PFSK-1 (cell line): ENCODE measurements at regions not wholly inside any gene's neighbourhood (a gene's known extent, or its start where the extent isn't known, plus 50 kb on each side); places are given as distances from the start of the nearest gene placed in this dataset.

Experiments used
- FOXP2 ChIP-seq: optimal IDR thresholded peaks from 2 replicates; pipeline ENCODE3; 2011; ENCODE audit warnings: borderline replicate concordance, control low read depth, inconsistent platforms; ENCODE audit not compliant: insufficient read depth; ENCODE audit errors: extremely low read length, extremely low read depth
- POLR2AphosphoS5 ChIP-seq: IDR thresholded peaks from 2 replicates; pipeline ENCODE4 v1.6.1; 2012; ENCODE audit warnings: low read depth, mild to moderate bottlenecking, control low read depth, low read length, moderate library complexity
- REST ChIP-seq, 2 experiments: IDR thresholded peaks; 2 replicates each; pipeline versions ENCODE4 v1.6.1 to v1.8.0; 2011 to 2012; ENCODE audit warnings: low read depth in 2 of 2, low read length in 2 of 2, control low read depth in 1 of 2, inconsistent platforms in 1 of 2, mild to moderate bottlenecking in 1 of 2, moderate library complexity in 1 of 2; ENCODE audit not compliant: insufficient read depth in 1 of 2
- SIN3A ChIP-seq: IDR thresholded peaks from 2 replicates; pipeline ENCODE4 v1.6.1; 2012; ENCODE audit warnings: mild to moderate bottlenecking, low read length, moderate library complexity, borderline replicate concordance; ENCODE audit not compliant: insufficient read depth
- TAF1 ChIP-seq: IDR thresholded peaks from 2 replicates; pipeline ENCODE4 v1.6.1; 2012; ENCODE audit warnings: low read length, control low read depth, borderline replicate concordance; ENCODE audit not compliant: insufficient read depth

- no peak for TF ChIP-seq REST (IDR thresholded peaks at IDR 0.05; ENCODE audit: insufficient read depth in 1 of 2, low read depth in 2 of 2, low read length in 2 of 2)
- no peak for TF ChIP-seq TAF1
- TF ChIP-seq POLR2AphosphoS5: no peak
- TF ChIP-seq SIN3A: no peak
- TF ChIP-seq FOXP2: no peak
Observed at GRCh38 chr10:2878818-2879217, 188.5 kb upstream of the PFKP start.
